ENCODE measurements at regions not wholly inside any gene's neighbourhood (a gene's known extent, or its start where the extent isn't known, plus 50 kb on each side); places are given as distances from the start of the nearest gene placed in this dataset.

DNA sequence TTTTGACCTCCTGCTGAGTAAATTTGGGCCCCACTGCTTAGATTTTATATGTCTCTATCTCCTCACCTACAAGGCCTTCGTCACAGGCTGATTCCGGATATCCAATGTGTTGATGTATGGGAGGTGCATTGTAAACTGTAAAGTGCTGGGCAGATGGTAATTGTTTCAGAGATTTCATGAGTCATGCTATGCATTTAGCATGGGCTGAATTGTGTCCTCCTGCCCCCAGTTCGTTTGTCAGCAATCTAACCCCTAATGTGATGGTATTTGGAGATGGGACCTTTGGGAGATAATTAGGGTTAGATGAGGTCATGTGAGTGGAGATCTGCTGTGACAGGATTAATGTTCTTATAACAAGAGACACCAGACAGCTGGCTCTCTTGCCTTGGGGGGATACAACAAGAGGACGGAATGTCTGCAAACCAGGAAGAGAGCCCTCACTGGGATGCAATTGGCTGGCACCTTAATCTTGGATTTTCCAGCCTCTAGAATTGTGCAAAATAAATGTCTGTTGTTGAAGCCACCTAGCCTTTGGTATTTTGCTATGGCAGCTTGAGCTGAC lies 101.8 kb upstream of the NLRP1 start:
- Histone ChIP-seq H3K79me2 (ENCODE audit: insufficient read depth, low read length) (no peaks in the 10 kb centered on the region), H3K23ac (ENCODE audit: insufficient read length, low read depth, low read length) (no peak overlapping the region), H2BK15ac (ENCODE audit: low read depth, low read length) (no peak overlapping the region), H3K27ac (ENCODE audit: insufficient read length, low read depth, low read length) (no peak overlapping the region), H3K4me2 (ENCODE audit: insufficient read depth, insufficient read length, low read length) (no peak overlapping the region), H3K79me1 (ENCODE audit: insufficient read depth, low read depth, low read length, poor library complexity, severe bottlenecking) (no peaks in the 10 kb centered on the region), H4K5ac (ENCODE audit: insufficient read length, low read depth, low read length) (no peak overlapping the region), H3K4me1 (ENCODE audit: insufficient read depth, low read length) (no peaks in the 10 kb centered on the region; the same call in 1 of the 2 replicates), H3K27me3 (ENCODE audit: insufficient read depth, low read length) (no peaks in the 10 kb centered on the region), H3K23me2 (ENCODE audit: insufficient read length, low read depth, low read length, poor library complexity, severe bottlenecking) (no peaks in the 10 kb centered on the region), H3K9ac (ENCODE audit: extremely low read depth, insufficient read length, low read length) (no peak overlapping the region), H3K14ac (ENCODE audit: insufficient read depth, low read length) (no peak overlapping the region), H3K4ac (ENCODE audit: low read depth, low read length) (no peak overlapping the region), H2BK5ac (ENCODE audit: insufficient read length, low read length) (no peak overlapping the region), H2BK20ac (ENCODE audit: low read depth, low read length, poor library complexity, severe bottlenecking) (no peak overlapping the region), H2BK120ac (ENCODE audit: low read depth, low read length, poor library complexity, severe bottlenecking) (no peak overlapping the region), H3T11ph (ENCODE audit: low read length) (no peak overlapping the region), H4K91ac (ENCODE audit: insufficient read length, low read depth, low read length) (no peak overlapping the region), H3K56ac (ENCODE audit: insufficient read length, low read depth, low read length) (no peak overlapping the region), H2BK12ac (ENCODE audit: insufficient read length, low read depth, low read length) (no peak overlapping the region), H2AFZ (ENCODE audit: low read length) (no peak overlapping the region), H4K8ac (replicated peaks; ENCODE audit: insufficient read length, low read depth, low read length) (no peak overlapping the region), H2AK5ac (ENCODE audit: insufficient read length, low read length) (no peak overlapping the region), H3K9me3 (ENCODE audit: control insufficient read depth, low read depth, low read length) (no peaks in the 10 kb centered on the region), H3K18ac (ENCODE audit: insufficient read length, low read depth, low read length) (no peak overlapping the region), H4K20me1 (ENCODE audit: control insufficient read depth, insufficient read depth, insufficient read length) (no peaks in the 10 kb centered on the region)
- TF ChIP-seq CTCF (conservative IDR thresholded peaks at IDR 0.05), result no peak
- no peaks in the 10 kb centered on the region for H3K36me3 Mint-ChIP-seq (ENCODE audit: insufficient read depth in 1 of 3, low read depth in 3 of 3)
- DNase-seq, result no peak
- H3K27ac Mint-ChIP-seq, result 0 out of 7 replicates have a peak overlapping the region, but pooled peaks of 1 of the 3 experiments have one; percentile 1
- no peak overlapping the region for H3K4me3 Mint-ChIP-seq
- no peaks in the 10 kb centered on the region for H3K9me3 Mint-ChIP-seq
- H3K27me3 Mint-ChIP-seq (ENCODE audit: low read depth), result no peaks in the 10 kb centered on the region; the same call in none of the 2 replicates
- peaks cover 14 to 24% of the 10 kb centered on the region in 2 experiments for H3K4me1 Mint-ChIP-seq
- no CpG with 5 or more reads among the region's 4 CpGs for WGBS (ENCODE audit: extremely low coverage, insufficient read length, low lambda C conversion rate)
